GM23338 (cell line): ENCODE measurements at regions not wholly inside any gene's neighbourhood (a gene's known extent, or its start where the extent isn't known, plus 50 kb on each side); places are given as distances from the start of the nearest gene placed in this dataset.

Experiments used
- ATAC-seq: fragments of 200-7000 bp; cut with Tn5 transposase; 3 replicates; pipeline ENCODE4 v1.9.1; 2020
- DNase-seq: peaks from one replicate; pipeline ENCODE4 v3.0.0-alpha.2; 2015; ENCODE audit warnings: low spot score
- H2AFZ ChIP-seq: fragments of 200-600 bp; sonication (generic); 2 replicates; pipeline ENCODE4 v1.8.0; 2016; ENCODE audit warnings: antibody characterized with exemption, mild to moderate bottlenecking, moderate library complexity
- H3F3A ChIP-seq: fragments of 200-600 bp; sonication (generic); replicated peaks from 2 replicates; pipeline ENCODE4 v1.8.0; 2017; ENCODE audit warnings: antibody characterized with exemption, mixed run types, low read depth
- H3K27ac ChIP-seq: fragments of 200-600 bp; sonication (generic); 2 replicates; pipeline ENCODE4 v1.6.1; 2016; ENCODE audit warnings: low read depth
- H3K27me3 ChIP-seq: fragments of 200-600 bp; sonication (generic); 2 replicates; pipeline ENCODE4 v1.8.0; 2016; ENCODE audit warnings: mild to moderate bottlenecking, mixed run types, moderate library complexity; ENCODE audit not compliant: insufficient read depth
- H3K36me3 ChIP-seq: fragments of 200-600 bp; sonication (generic); 2 replicates; pipeline ENCODE4 v1.8.0; 2016; ENCODE audit warnings: mild to moderate bottlenecking; ENCODE audit not compliant: insufficient read depth
- H3K4me1 ChIP-seq: fragments of 200-600 bp; sonication (generic); 2 replicates; pipeline ENCODE4 v1.8.0; 2016; ENCODE audit warnings: mild to moderate bottlenecking, moderate library complexity; ENCODE audit not compliant: insufficient read depth
- H3K4me2 ChIP-seq: fragments of 200-600 bp; sonication (generic); 2 replicates; pipeline ENCODE4 v1.7.1; 2017; ENCODE audit warnings: mixed run types
- H3K4me3 ChIP-seq: fragments of 200-600 bp; sonication (generic); 2 replicates; pipeline ENCODE4 v1.6.1; 2016; ENCODE audit warnings: mixed run types
- H3K79me2 ChIP-seq: fragments of 200-600 bp; sonication (generic); replicated peaks from 2 replicates; pipeline ENCODE4 v1.8.0; 2017; ENCODE audit warnings: mild to moderate bottlenecking; ENCODE audit not compliant: insufficient read depth
- H3K9me2 ChIP-seq: fragments of 200-600 bp; sonication (generic); 2 replicates; pipeline ENCODE4 v1.8.0; 2017; ENCODE audit not compliant: insufficient read depth
- H4K20me1 ChIP-seq: fragments of 200-600 bp; sonication (generic); replicated peaks from 2 replicates; pipeline ENCODE4 v1.8.0; 2017; ENCODE audit warnings: mild to moderate bottlenecking; ENCODE audit not compliant: insufficient read depth
- H3K27ac Mint-ChIP-seq: 2 replicates; pipeline ENCODE4 v1.8.0; 2020; ENCODE audit warnings: inconsistent platforms, mild to moderate bottlenecking, moderate library complexity, mixed read lengths
- H3K27me3 Mint-ChIP-seq: 3 replicates; pipeline ENCODE4 v1.8.0; 2022; ENCODE audit warnings: low read depth, mild to moderate bottlenecking, moderate library complexity, mixed read lengths, inconsistent platforms; ENCODE audit not compliant: insufficient read depth, poor library complexity
- H3K36me3 Mint-ChIP-seq: 3 replicates; pipeline ENCODE4 v1.8.0; 2021; ENCODE audit warnings: low read depth, mild to moderate bottlenecking, inconsistent platforms, moderate library complexity, mixed read lengths
- H3K4me1 Mint-ChIP-seq: 3 replicates; pipeline ENCODE4 v1.8.0; 2020; ENCODE audit warnings: mild to moderate bottlenecking, inconsistent platforms, mixed read lengths
- H3K4me3 Mint-ChIP-seq: 3 replicates; pipeline ENCODE4 v1.8.0; 2021; ENCODE audit warnings: moderate library complexity, mild to moderate bottlenecking, inconsistent platforms, mixed read lengths
- H3K9me3 Mint-ChIP-seq: 3 replicates; pipeline ENCODE4 v1.8.0; 2020; ENCODE audit warnings: moderate library complexity, mild to moderate bottlenecking, inconsistent platforms, mixed read lengths
- CREB1 ChIP-seq: fragments of 250-450 bp; sonication (Bioruptor Pico); IDR thresholded peaks from 2 replicates; pipeline ENCODE4 v1.5.0; 2020; ENCODE audit warnings: low read depth, mild to moderate bottlenecking, moderate library complexity
- CTCF ChIP-seq, 2 experiments: fragments of 200-600 bp in 1 of 2; sonication (generic) in 1 of 2; conservative IDR thresholded peaks; 2 replicates each; pipeline versions ENCODE4 v1.5.1 to v1.6.1; 2016 to 2017; ENCODE audit warnings: antibody characterized with exemption in 2 of 2, low read depth in 2 of 2, mild to moderate bottlenecking in 2 of 2, moderate library complexity in 1 of 2
- EZH2phosphoT487 ChIP-seq: fragments of 200-600 bp; sonication (generic); IDR thresholded peaks from one replicate; pipeline ENCODE4 v1.8.1; 2018; ENCODE audit warnings: antibody characterized with exemption; ENCODE audit not compliant: unreplicated experiment
- JUNB ChIP-seq: IDR thresholded peaks from one replicate; pipeline ENCODE4 v1.6.1; 2016; ENCODE audit warnings: antibody characterized with exemption; ENCODE audit not compliant: unreplicated experiment
- NANOG ChIP-seq: IDR thresholded peaks from 2 replicates; pipeline ENCODE4 v1.6.1; 2016; ENCODE audit warnings: antibody characterized with exemption, borderline replicate concordance
- POLR2AphosphoS5 ChIP-seq: IDR thresholded peaks from 2 replicates; pipeline ENCODE4 v1.6.1; 2016; ENCODE audit warnings: antibody characterized with exemption, low read depth
- STAT1 ChIP-seq: IDR thresholded peaks from one replicate; pipeline ENCODE4 v1.6.1; 2016; ENCODE audit warnings: antibody characterized with exemption; ENCODE audit not compliant: unreplicated experiment
- ZNF114 ChIP-seq: fragments of 250-450 bp; sonication (Bioruptor Pico); IDR thresholded peaks from 2 replicates; pipeline ENCODE4 v1.5.0; 2020; ENCODE audit warnings: mild to moderate bottlenecking, moderate library complexity
- ZNF331 ChIP-seq: fragments of 250-450 bp; sonication (Bioruptor Pico); IDR thresholded peaks from 2 replicates; pipeline ENCODE4 v1.5.0; 2020; ENCODE audit warnings: low read depth, mild to moderate bottlenecking, moderate library complexity
- ZNF462 ChIP-seq: fragments of 250-450 bp; sonication (Bioruptor Pico); IDR thresholded peaks from 2 replicates; pipeline ENCODE4 v1.5.0; 2020; ENCODE audit warnings: mild to moderate bottlenecking, moderate library complexity

- Mint-ChIP-seq H3K4me1 (peaks cover 8% of the 10 kb centered on the region), H3K27me3 (peaks cover 5% of the 10 kb centered on the region), H3K4me3 (no peak overlapping the region), H3K9me3 (no peaks in the 10 kb centered on the region), H3K36me3 (no peaks in the 10 kb centered on the region; the same call in 2 of the 3 replicates), H3K27ac (no peak overlapping the region)
- Histone ChIP-seq H3K9me2 (peaks cover 7% of the 10 kb centered on the region; the same call in 1 of the 2 replicates), H3K79me2 (no peaks in the 10 kb centered on the region), H3K27me3 (no peaks in the 10 kb centered on the region), H3K27ac (no peak overlapping the region), H2AFZ (no peak overlapping the region), H3K4me3 (no peak overlapping the region), H3K4me2 (no peak overlapping the region), H4K20me1 (no peaks in the 10 kb centered on the region), H3F3A (no peaks in the 10 kb centered on the region), H3K36me3 (no peaks in the 10 kb centered on the region), H3K4me1 (no peaks in the 10 kb centered on the region)
- DNase-seq (peak; percentile 28), ATAC-seq (peak; percentile 48; the same call in 2 of the 3 replicates)
- TF ChIP-seq ZNF331 (CRISPR knock-in tag) (no peak), JUNB (no peak), CTCF (conservative IDR thresholded peaks at IDR 0.05; ENCODE audit: low read depth in 2 of 2) (peak; percentile 30 to 35; a peak in 3 of 4 replicates)
These were observed 176.7 kb upstream of the NCAM1 start for GRCh38 chr11:112784323-112785073.

GRCh38 chr11:112785149-112785548, 176.1 kb upstream of the NCAM1 start:
- Histone ChIP-seq H2AFZ (no peak overlapping the region), H3K9me2 (peaks cover 7% of the 10 kb centered on the region; the same call in 1 of the 2 replicates), H3K27me3 (no peaks in the 10 kb centered on the region), H4K20me1 (no peaks in the 10 kb centered on the region), H3K27ac (no peak overlapping the region), H3F3A (no peaks in the 10 kb centered on the region), H3K4me2 (no peak overlapping the region), H3K36me3 (no peaks in the 10 kb centered on the region), H3K4me1 (no peaks in the 10 kb centered on the region), H3K79me2 (no peaks in the 10 kb centered on the region), H3K4me3 (no peak overlapping the region)
- no peak overlapping the region for H3K27ac Mint-ChIP-seq
- H3K9me3 Mint-ChIP-seq: no peaks in the 10 kb centered on the region
- no peaks in the 10 kb centered on the region; the same call in 2 of the 3 replicates for H3K36me3 Mint-ChIP-seq
- no peak for DNase-seq
- H3K4me3 Mint-ChIP-seq: no peak overlapping the region
- H3K4me1 Mint-ChIP-seq: peaks cover 8% of the 10 kb centered on the region
- peaks cover 5% of the 10 kb centered on the region for H3K27me3 Mint-ChIP-seq
- ATAC-seq: no peak
- TF ChIP-seq POLR2AphosphoS5: no peak
- TF ChIP-seq JUNB: no peak
- TF ChIP-seq ZNF462 (CRISPR knock-in tag): no peak
- TF ChIP-seq STAT1: no peak
- TF ChIP-seq CREB1 (CRISPR knock-in tag): no peak
- TF ChIP-seq NANOG: no peak
- no peak for TF ChIP-seq ZNF331 (CRISPR knock-in tag)
- TF ChIP-seq EZH2phosphoT487: no peak
- no peak for TF ChIP-seq ZNF114 (CRISPR knock-in tag)
